ENCODE measurements at regions not wholly inside any gene's neighbourhood (a gene's known extent, or its start where the extent isn't known, plus 50 kb on each side); places are given as distances from the start of the nearest gene placed in this dataset.

GRCh38 chr18:40075616-40076015, 1879.4 kb upstream of the PIK3C3 start:
- ChIA-PET CTCF (interaction anchor here (0.8 kb wide), 1 partner anchor 58 kb away, joined by 3 read pairs; no protein-coding TSS in a partner anchor), SMC1A (ENCODE audit: uncharacterized antibody, unreplicated experiment) (no interaction called here), RAD21 (ENCODE audit: unreplicated experiment) (no interaction called here), POLR2A (no interaction called here)
- WGBS (ENCODE audit: insufficient coverage, insufficient replicate concordance, low lambda C conversion rate, missing lambda C conversion rate): 4% methylated on average over 2 of the region's 2 CpGs
- H3K27ac ChIP-seq (ENCODE audit: control insufficient read depth, insufficient read depth): no peak overlapping the region
- in situ Hi-C loops (cut with MboI) (no loop called here), intact Hi-C loops (cut with micrococcal nuclease; ENCODE audit: unreplicated experiment) (no loop called here)
- BruUV-seq (replicated peaks): no TSS peak
- no peaks in the 10 kb centered on the region for H3K36me3 ChIP-seq (ENCODE audit: control insufficient read depth in 2 of 2, insufficient read depth in 2 of 2, low read length in 1 of 2)
- ATAC-seq (no peak), DNase-seq (ENCODE audit: low read depth, low spot score) (no peak), FAIRE-seq (no peak)
- H3K79me2 ChIP-seq (ENCODE audit: control insufficient read depth, insufficient read depth, low read length): no peaks in the 10 kb centered on the region
- no peaks in the 10 kb centered on the region for H3K27me3 ChIP-seq (replicated peaks in 1 of 2; ENCODE audit: control insufficient read depth in 2 of 2, insufficient read depth in 2 of 2, low read length in 1 of 2)
- H3K4me1 ChIP-seq (ENCODE audit: control insufficient read depth, insufficient read depth, low read length): no peaks in the 10 kb centered on the region
- no peaks in the 10 kb centered on the region for H4K20me1 ChIP-seq (ENCODE audit: control insufficient read depth, insufficient read depth)
- no peak overlapping the region for H3K9ac ChIP-seq (ENCODE audit: control insufficient read depth, insufficient read depth, low read length)
- H2AFZ ChIP-seq (ENCODE audit: control insufficient read depth, low read depth, low read length): no peak overlapping the region
- H3K4me3 ChIP-seq: no peak overlapping the region
- H3K9me3 ChIP-seq (replicated peaks; ENCODE audit: control insufficient read depth, insufficient read depth, low read length): no peaks in the 10 kb centered on the region
- no peak overlapping the region for H3K4me2 ChIP-seq (ENCODE audit: control insufficient read depth, insufficient read depth)
- no peak for TF ChIP-seq EZH2 (IDR thresholded peaks at IDR 0.05; ENCODE audit: borderline replicate concordance, control insufficient read depth, low read depth, low read length)
- no peak for TF ChIP-seq TBL1XR1 (IDR thresholded peaks at IDR 0.05; ENCODE audit: low read depth, low read length)
- no peak for TF ChIP-seq RELA (IDR thresholded peaks at IDR 0.05; ENCODE audit: borderline replicate concordance, partially characterized antibody)
- TF ChIP-seq ZZZ3 (IDR thresholded peaks at IDR 0.05; ENCODE audit: control insufficient read depth, insufficient read length, low read depth): no peak
- no peak for TF ChIP-seq ZNF24 (IDR thresholded peaks at IDR 0.05)
- TF ChIP-seq PML (IDR thresholded peaks at IDR 0.05; ENCODE audit: low read length): no peak
- TF ChIP-seq TCF12 (IDR thresholded peaks at IDR 0.05; ENCODE audit: low read depth, low read length): no peak
- no peak for TF ChIP-seq EGR1 (IDR thresholded peaks at IDR 0.05; ENCODE audit: borderline replicate concordance in 1 of 2, low read depth in 2 of 2, low read length in 2 of 2)
- no peak for TF ChIP-seq TAF1 (IDR thresholded peaks at IDR 0.05; ENCODE audit: borderline replicate concordance, low read depth, low read length)
- no peak for TF ChIP-seq ETV6 (conservative IDR thresholded peaks at IDR 0.05 in 1 of 2, IDR thresholded peaks at IDR 0.05 in 1 of 2; ENCODE audit: borderline replicate concordance in 1 of 2, low read depth in 1 of 2)
- TF ChIP-seq MYB (IDR thresholded peaks at IDR 0.05; ENCODE audit: borderline replicate concordance, low read depth, low read length): no peak
- TF ChIP-seq HDAC2 (IDR thresholded peaks at IDR 0.05): no peak
- no peak for TF ChIP-seq BMI1 (IDR thresholded peaks at IDR 0.05; ENCODE audit: borderline replicate concordance)
- no peak for TF ChIP-seq NR2C1 (IDR thresholded peaks at IDR 0.05)
- no peak for TF ChIP-seq PBX3 (IDR thresholded peaks at IDR 0.05; ENCODE audit: insufficient replicate concordance, low read depth, low read length)
- TF ChIP-seq ZBTB40 (IDR thresholded peaks at IDR 0.05; ENCODE audit: borderline replicate concordance): no peak
- TF ChIP-seq CREM (IDR thresholded peaks at IDR 0.05; ENCODE audit: low read depth): no peak
- TF ChIP-seq HDGF (IDR thresholded peaks at IDR 0.05): no peak

All from GM12878 (cell line).